Kidney epithelial cell (primary cell): ENCODE measurements at regions not wholly inside any gene's neighbourhood (a gene's known extent, or its start where the extent isn't known, plus 50 kb on each side); places are given as distances from the start of the nearest gene placed in this dataset.

Source experiments
- DNase-seq: peaks from one replicate; pipeline ENCODE4 v3.0.0-alpha.2; 2010; ENCODE audit warnings: low read depth
- H3K27me3 ChIP-seq: 2 replicates; pipeline ENCODE4 v1.6.0; 2011; ENCODE audit warnings: low read length; ENCODE audit not compliant: control insufficient read depth, insufficient read depth
- H3K36me3 ChIP-seq: 2 replicates; pipeline ENCODE4 v1.5.1; 2011; ENCODE audit warnings: low read length; ENCODE audit not compliant: control insufficient read depth, insufficient read depth
- H3K4me3 ChIP-seq: 2 replicates; pipeline ENCODE4 v1.5.1; 2011; ENCODE audit warnings: low read depth, mild to moderate bottlenecking, control low read depth, low read length
- CTCF ChIP-seq: IDR thresholded peaks from 2 replicates; pipeline ENCODE4 v1.5.1; 2011; ENCODE audit warnings: mild to moderate bottlenecking, moderate library complexity, low read length, control low read depth, inconsistent platforms; ENCODE audit not compliant: insufficient read depth, poor library complexity, severe bottlenecking

GRCh38 chr14:30260833-30261607, 297.9 kb upstream of the G2E3 start:
- H3K27me3 ChIP-seq = no peaks in the 10 kb centered on the region
- no peaks in the 10 kb centered on the region for H3K36me3 ChIP-seq
- H3K4me3 ChIP-seq = no peak overlapping the region
- no peak for DNase-seq
- no peak for TF ChIP-seq CTCF

- no peak for DNase-seq
- TF ChIP-seq CTCF = no peak
- Histone ChIP-seq H3K36me3 (no peaks in the 10 kb centered on the region), H3K27me3 (no peaks in the 10 kb centered on the region), H3K4me3 (no peak overlapping the region)
Measured at GRCh38 chr14:30264161-30264560, 294.8 kb upstream of the G2E3 start.

DNA sequence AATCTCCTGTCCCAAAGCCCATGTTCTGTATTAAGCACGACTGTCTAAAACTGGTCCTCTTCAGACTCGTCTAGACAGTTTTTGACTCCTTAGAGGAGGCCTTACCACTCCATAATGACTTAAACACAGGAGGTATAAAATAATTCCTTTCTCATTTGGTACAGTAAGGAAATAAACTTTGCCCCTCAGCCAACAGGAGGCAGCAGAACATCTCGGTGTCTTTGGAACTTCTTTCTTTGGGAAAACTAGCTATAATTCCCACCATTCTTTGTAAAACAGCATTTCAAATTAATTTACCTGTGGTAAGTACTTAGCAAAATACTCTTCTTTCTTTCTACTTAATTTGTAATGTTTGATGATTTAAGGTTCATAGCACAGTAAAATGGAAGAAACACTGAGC, 292.7 kb upstream of the G2E3 start:
- H3K36me3 ChIP-seq = no peaks in the 10 kb centered on the region
- no peak for TF ChIP-seq CTCF

GRCh38 chr14:30267141-30267540, 291.8 kb upstream of the G2E3 start:
- H3K27me3 ChIP-seq = no peaks in the 10 kb centered on the region
- H3K36me3 ChIP-seq = no peaks in the 10 kb centered on the region
- no peak for TF ChIP-seq CTCF
- H3K4me3 ChIP-seq = no peak overlapping the region
- DNase-seq = no peak

More for the DNA sequence above, 292.7 kb upstream of the G2E3 start:
- no peak for DNase-seq
- Histone ChIP-seq H3K4me3 (no peak overlapping the region), H3K27me3 (no peaks in the 10 kb centered on the region)

DNA sequence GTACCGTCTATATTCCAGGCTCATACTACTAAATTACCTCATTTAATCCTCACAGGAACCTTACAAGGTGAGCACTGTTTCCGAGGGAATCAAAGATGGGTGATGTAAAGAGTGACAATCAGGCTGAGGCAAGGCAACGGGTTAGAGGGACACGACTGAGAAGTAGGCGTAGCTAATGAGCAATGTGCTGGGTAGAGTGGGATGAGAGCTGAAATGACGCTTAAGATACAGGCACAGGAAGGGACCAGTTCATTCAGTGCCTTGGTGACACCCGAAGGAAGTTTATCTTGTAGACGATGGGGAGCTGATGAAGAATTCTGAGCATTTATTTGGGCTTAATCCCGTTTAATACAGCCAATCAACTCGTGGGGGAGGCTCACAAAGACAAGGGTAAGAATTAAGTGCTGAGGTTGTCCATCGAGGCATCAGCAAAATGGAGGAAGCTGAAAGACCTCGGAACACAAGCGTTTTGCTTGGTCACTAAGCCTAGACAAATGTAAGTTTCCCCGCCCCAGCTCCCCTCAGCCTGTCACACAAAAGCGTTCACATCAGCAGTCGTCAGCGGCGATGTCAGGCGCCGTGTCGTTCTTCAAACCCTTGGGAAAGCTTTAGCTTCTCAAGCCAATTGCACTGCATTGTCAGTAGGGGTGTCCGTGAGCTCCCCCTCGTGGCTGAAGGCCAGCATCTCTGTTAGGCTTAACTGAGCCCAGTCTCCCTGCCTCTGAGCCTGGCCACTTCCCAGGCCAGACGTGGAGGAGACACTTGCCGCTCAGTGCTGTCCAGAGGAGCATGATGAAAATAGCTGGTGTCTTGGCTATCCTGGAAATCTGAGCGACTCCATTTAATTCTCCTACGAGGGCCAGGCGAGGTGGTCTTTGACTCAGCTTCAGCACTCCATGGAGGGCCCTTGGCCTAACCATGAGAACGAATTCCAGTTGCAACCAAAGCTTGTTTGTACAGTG, 288.5 kb upstream of the G2E3 start:
- peak; percentile 95 for TF ChIP-seq CTCF
- Histone ChIP-seq H3K36me3 (no peaks in the 10 kb centered on the region), H3K27me3 (no peaks in the 10 kb centered on the region), H3K4me3 (peak overlapping the region; percentile 18)
- peak; percentile 31 for DNase-seq
